K562 (cell line): ENCODE measurements at regions not wholly inside any gene's neighbourhood (a gene's known extent, or its start where the extent isn't known, plus 50 kb on each side); places are given as distances from the start of the nearest gene placed in this dataset.

Experiments used
- BRD9 ChIP-seq: fragments of 450-650 bp; IDR thresholded peaks from 2 replicates; pipeline ENCODE4 v1.6.1; 2018; ENCODE audit warnings: low read depth; ENCODE audit not compliant: partially characterized antibody
- CBFA2T3 ChIP-seq: fragments of 450-650 bp; IDR thresholded peaks from 2 replicates; pipeline ENCODE4 v1.6.1; 2017
- DEAF1 ChIP-seq: fragments of 450-650 bp; formaldehyde crosslinking; IDR thresholded peaks from 2 replicates; pipeline ENCODE4 v1.4.0; 2020; ENCODE audit warnings: mild to moderate bottlenecking, moderate library complexity
- E2F3 ChIP-seq: fragments of 250-450 bp; sonication (Bioruptor Pico); IDR thresholded peaks from 2 replicates; pipeline ENCODE4 v1.4.0; 2020; ENCODE audit warnings: mild to moderate bottlenecking
- ELF4 ChIP-seq: fragments of 450-650 bp; formaldehyde crosslinking; IDR thresholded peaks from 2 replicates; pipeline ENCODE4 v1.4.0; 2022; ENCODE audit warnings: missing genetic modification characterization
- FOSL1 ChIP-seq: fragments of 200-800 bp; sonication (Bioruptor generic); conservative IDR thresholded peaks from 2 replicates; pipeline ENCODE4 v1.6.1; 2016; ENCODE audit warnings: missing genetic modification characterization, missing compliant biosample characterization
- HIVEP1 ChIP-seq: fragments of 250-450 bp; sonication (Bioruptor Pico); IDR thresholded peaks from 2 replicates; pipeline ENCODE4 v1.4.0; 2020; ENCODE audit warnings: mild to moderate bottlenecking
- HOXB6 ChIP-seq: fragments of 250-450 bp; sonication (Bioruptor Pico); IDR thresholded peaks from 2 replicates; pipeline ENCODE4 v1.5.1; 2022; ENCODE audit warnings: mild to moderate bottlenecking, borderline replicate concordance
- NBN ChIP-seq: fragments of 450-650 bp; IDR thresholded peaks from 2 replicates; pipeline ENCODE4 v1.6.1; 2016; ENCODE audit warnings: low read depth, mild to moderate bottlenecking
- NR4A1 ChIP-seq, 2 experiments: fragments of 250-450 bp in 1 of 2; fragments of 450-650 bp in 1 of 2; sonication (Bioruptor Pico) in 1 of 2; IDR thresholded peaks; 2 replicates each; pipeline versions ENCODE4 v1.4.0 to v1.6.1; 2016 to 2020; ENCODE audit warnings: mild to moderate bottlenecking in 2 of 2, missing compliant biosample characterization in 1 of 2, missing genetic modification characterization in 1 of 2, moderate library complexity in 1 of 2
- SREBF1 ChIP-seq: fragments of 150-350 bp; IDR thresholded peaks from 2 replicates; pipeline ENCODE4 v1.6.1; 2014; ENCODE audit warnings: antibody characterized with exemption, low read depth, low read length, borderline replicate concordance
- SRSF1 ChIP-seq: fragments of 200-400 bp; formaldehyde crosslinking; IDR thresholded peaks from 2 replicates; pipeline ENCODE4 v1.6.1; 2017; ENCODE audit warnings: mild to moderate bottlenecking, low read depth, low read length, moderate library complexity
- TOE1 ChIP-seq, 2 experiments: fragments of 450-650 bp in 1 of 2; sonication (generic) in 1 of 2; formaldehyde crosslinking in 1 of 2; IDR thresholded peaks; 2 replicates each; pipeline versions ENCODE4 v1.7.1 to v1.8.0; 2016 to 2022; ENCODE audit warnings: borderline replicate concordance in 2 of 2, mild to moderate bottlenecking in 2 of 2, antibody characterized with exemption in 1 of 2, inconsistent platforms in 1 of 2, low read depth in 1 of 2, missing genetic modification reagents in 1 of 2, moderate library complexity in 1 of 2
- ZBTB12 ChIP-seq: fragments of 250-450 bp; sonication (Bioruptor Pico); IDR thresholded peaks from 2 replicates; pipeline ENCODE4 v1.4.0; 2020
- ZNF444 ChIP-seq: fragments of 250-450 bp; sonication (Bioruptor Pico); IDR thresholded peaks from 2 replicates; pipeline ENCODE4 v1.4.0; 2020; ENCODE audit warnings: mild to moderate bottlenecking, moderate library complexity
- ZNF75A ChIP-seq: fragments of 450-650 bp; formaldehyde crosslinking; IDR thresholded peaks from 2 replicates; pipeline ENCODE4 v1.4.0; 2020; ENCODE audit warnings: mild to moderate bottlenecking
- ZZZ3 ChIP-seq: fragments of 450-650 bp; IDR thresholded peaks from 2 replicates; pipeline ENCODE4 v1.6.1; 2016; ENCODE audit warnings: antibody characterized with exemption, mild to moderate bottlenecking, moderate library complexity
- TF ChIP-seq, protein P1 (sequence below): fragments of 200-800 bp; sonication (Bioruptor generic); IDR thresholded peaks from 2 replicates; pipeline ENCODE4 v1.6.1; 2016; ENCODE audit warnings: missing genetic modification characterization, missing compliant biosample characterization

GRCh38 chr6:15901141-15902115, 227.5 kb upstream of the MYLIP start (continued):
- TF ChIP-seq, protein P1, sequence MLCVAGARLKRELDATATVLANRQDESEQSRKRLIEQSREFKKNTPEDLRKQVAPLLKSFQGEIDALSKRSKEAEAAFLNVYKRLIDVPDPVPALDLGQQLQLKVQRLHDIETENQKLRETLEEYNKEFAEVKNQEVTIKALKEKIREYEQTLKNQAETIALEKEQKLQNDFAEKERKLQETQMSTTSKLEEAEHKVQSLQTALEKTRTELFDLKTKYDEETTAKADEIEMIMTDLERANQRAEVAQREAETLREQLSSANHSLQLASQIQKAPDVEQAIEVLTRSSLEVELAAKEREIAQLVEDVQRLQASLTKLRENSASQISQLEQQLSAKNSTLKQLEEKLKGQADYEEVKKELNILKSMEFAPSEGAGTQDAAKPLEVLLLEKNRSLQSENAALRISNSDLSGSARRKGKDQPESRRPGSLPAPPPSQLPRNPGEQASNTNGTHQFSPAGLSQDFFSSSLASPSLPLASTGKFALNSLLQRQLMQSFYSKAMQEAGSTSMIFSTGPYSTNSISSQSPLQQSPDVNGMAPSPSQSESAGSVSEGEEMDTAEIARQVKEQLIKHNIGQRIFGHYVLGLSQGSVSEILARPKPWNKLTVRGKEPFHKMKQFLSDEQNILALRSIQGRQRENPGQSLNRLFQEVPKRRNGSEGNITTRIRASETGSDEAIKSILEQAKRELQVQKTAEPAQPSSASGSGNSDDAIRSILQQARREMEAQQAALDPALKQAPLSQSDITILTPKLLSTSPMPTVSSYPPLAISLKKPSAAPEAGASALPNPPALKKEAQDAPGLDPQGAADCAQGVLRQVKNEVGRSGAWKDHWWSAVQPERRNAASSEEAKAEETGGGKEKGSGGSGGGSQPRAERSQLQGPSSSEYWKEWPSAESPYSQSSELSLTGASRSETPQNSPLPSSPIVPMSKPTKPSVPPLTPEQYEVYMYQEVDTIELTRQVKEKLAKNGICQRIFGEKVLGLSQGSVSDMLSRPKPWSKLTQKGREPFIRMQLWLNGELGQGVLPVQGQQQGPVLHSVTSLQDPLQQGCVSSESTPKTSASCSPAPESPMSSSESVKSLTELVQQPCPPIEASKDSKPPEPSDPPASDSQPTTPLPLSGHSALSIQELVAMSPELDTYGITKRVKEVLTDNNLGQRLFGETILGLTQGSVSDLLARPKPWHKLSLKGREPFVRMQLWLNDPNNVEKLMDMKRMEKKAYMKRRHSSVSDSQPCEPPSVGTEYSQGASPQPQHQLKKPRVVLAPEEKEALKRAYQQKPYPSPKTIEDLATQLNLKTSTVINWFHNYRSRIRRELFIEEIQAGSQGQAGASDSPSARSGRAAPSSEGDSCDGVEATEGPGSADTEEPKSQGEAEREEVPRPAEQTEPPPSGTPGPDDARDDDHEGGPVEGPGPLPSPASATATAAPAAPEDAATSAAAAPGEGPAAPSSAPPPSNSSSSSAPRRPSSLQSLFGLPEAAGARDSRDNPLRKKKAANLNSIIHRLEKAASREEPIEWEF (CRISPR knock-in tag) = peak; percentile 84
- TF ChIP-seq NR4A1 (CRISPR knock-in tag; IDR thresholded peaks at IDR 0.05) = 0 out of 2 replicates have a peak, but pooled peaks have one; percentile 61
- TF ChIP-seq NR4A1 (tag; IDR thresholded peaks at IDR 0.05) = peak; percentile 64; the same call in 1 of the 2 replicates
- peak; percentile 40; the same call in 1 of the 2 replicates for TF ChIP-seq ZBTB12
- TF ChIP-seq E2F3 (CRISPR knock-in tag) = 0 out of 2 replicates have a peak, but pooled peaks have one; percentile 78
- TF ChIP-seq NBN = 0 out of 2 replicates have a peak, but pooled peaks have one; percentile 18
- TF ChIP-seq ELF4 = 0 out of 2 replicates have a peak, but pooled peaks have one; percentile 53
- peak; percentile 66; the same call in 1 of the 2 replicates for TF ChIP-seq HIVEP1
- 0 out of 2 replicates have a peak, but pooled peaks have one; percentile 38 for TF ChIP-seq ZNF444
- TF ChIP-seq FOSL1 (tag) = peak; percentile 72
- peak; percentile 16; the same call in 1 of the 2 replicates for TF ChIP-seq CBFA2T3
- TF ChIP-seq ZZZ3 = no peak
- TF ChIP-seq SRSF1 = no peak
- TF ChIP-seq TOE1 (IDR thresholded peaks at IDR 0.05; ENCODE audit: borderline replicate concordance) = peak; percentile 67; the same call in 1 of the 2 replicates
- TF ChIP-seq TOE1 (CRISPR knock-in tag; IDR thresholded peaks at IDR 0.05; ENCODE audit: borderline replicate concordance, low read depth) = 0 out of 2 replicates have a peak, but pooled peaks have one; percentile 63
- no peak for TF ChIP-seq HOXB6 (CRISPR knock-in tag)
- 0 out of 2 replicates have a peak, but pooled peaks have one; percentile 24 for TF ChIP-seq DEAF1
- peak; percentile 68 for TF ChIP-seq BRD9
- TF ChIP-seq SREBF1 = peak; percentile 61; the same call in 1 of the 2 replicates
- TF ChIP-seq ZNF75A (CRISPR knock-in tag) = 0 out of 2 replicates have a peak, but pooled peaks have one; percentile 60
